ENCODE measurements at regions not wholly inside any gene's neighbourhood (a gene's known extent, or its start where the extent isn't known, plus 50 kb on each side); places are given as distances from the start of the nearest gene placed in this dataset.

DNA sequence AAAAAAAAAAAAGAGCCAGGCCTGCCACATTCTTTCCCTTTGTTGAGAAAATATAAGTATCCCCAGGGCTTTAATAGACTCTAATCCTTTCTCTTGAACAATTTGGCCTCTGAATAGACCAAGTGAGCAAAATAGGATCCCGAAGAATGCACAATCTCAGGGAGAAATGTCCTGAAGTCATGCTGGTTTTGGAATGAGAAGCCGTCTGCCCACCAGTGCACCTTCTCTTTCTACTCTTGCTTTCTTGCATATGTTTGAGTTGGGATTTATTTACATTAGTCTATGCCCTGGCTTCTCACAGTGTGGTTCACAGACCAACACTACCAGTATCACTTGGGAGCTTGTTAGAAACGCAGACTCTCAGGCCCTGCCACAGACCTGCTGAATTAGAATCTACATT is 153.0 kb downstream of the ZNF621 start:
- H3K9me3 Mint-ChIP-seq: peaks cover 4% of the 10 kb centered on the region
- no peaks in the 10 kb centered on the region for H3K27me3 Mint-ChIP-seq (ENCODE audit: insufficient read depth)
- H3K9ac ChIP-seq (ENCODE audit: extremely low read depth, low read length, poor library complexity, severe bottlenecking): no peak overlapping the region
- H3K9me3 ChIP-seq (ENCODE audit: control insufficient read depth, low read length): no peaks in the 10 kb centered on the region
- WGBS, 2 experiments (ENCODE audit: insufficient coverage in 1 of 2, insufficient read length in 1 of 2): 82 to 89% methylated on average over 1 to 3 of the region's 3 CpGs
- no peak overlapping the region for H3K4me3 Mint-ChIP-seq
- H3K36me3 ChIP-seq (ENCODE audit: control insufficient read depth, insufficient read depth, low read length): no peaks in the 10 kb centered on the region
- H3K4me1 ChIP-seq (ENCODE audit: control insufficient read depth, insufficient read depth, low read length): no peaks in the 10 kb centered on the region
- peak overlapping the region; percentile 3 for H3K27ac ChIP-seq (ENCODE audit: low read depth, low read length)
- peaks cover 10% of the 10 kb centered on the region for H3K4me1 Mint-ChIP-seq
- no peak overlapping the region for H3K4me3 ChIP-seq (ENCODE audit: low read length)
- no peak overlapping the region for H3K27ac Mint-ChIP-seq
- TF ChIP-seq, protein P1, sequence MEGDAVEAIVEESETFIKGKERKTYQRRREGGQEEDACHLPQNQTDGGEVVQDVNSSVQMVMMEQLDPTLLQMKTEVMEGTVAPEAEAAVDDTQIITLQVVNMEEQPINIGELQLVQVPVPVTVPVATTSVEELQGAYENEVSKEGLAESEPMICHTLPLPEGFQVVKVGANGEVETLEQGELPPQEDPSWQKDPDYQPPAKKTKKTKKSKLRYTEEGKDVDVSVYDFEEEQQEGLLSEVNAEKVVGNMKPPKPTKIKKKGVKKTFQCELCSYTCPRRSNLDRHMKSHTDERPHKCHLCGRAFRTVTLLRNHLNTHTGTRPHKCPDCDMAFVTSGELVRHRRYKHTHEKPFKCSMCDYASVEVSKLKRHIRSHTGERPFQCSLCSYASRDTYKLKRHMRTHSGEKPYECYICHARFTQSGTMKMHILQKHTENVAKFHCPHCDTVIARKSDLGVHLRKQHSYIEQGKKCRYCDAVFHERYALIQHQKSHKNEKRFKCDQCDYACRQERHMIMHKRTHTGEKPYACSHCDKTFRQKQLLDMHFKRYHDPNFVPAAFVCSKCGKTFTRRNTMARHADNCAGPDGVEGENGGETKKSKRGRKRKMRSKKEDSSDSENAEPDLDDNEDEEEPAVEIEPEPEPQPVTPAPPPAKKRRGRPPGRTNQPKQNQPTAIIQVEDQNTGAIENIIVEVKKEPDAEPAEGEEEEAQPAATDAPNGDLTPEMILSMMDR (conservative IDR thresholded peaks at IDR 0.05): no peak
- no peaks in the 10 kb centered on the region for H3K36me3 Mint-ChIP-seq (ENCODE audit: low read depth)
- H3K27me3 ChIP-seq (ENCODE audit: control insufficient read depth, insufficient read depth, low read length, poor library complexity, severe bottlenecking): no peaks in the 10 kb centered on the region
- DNase-seq: no peak

DNA sequence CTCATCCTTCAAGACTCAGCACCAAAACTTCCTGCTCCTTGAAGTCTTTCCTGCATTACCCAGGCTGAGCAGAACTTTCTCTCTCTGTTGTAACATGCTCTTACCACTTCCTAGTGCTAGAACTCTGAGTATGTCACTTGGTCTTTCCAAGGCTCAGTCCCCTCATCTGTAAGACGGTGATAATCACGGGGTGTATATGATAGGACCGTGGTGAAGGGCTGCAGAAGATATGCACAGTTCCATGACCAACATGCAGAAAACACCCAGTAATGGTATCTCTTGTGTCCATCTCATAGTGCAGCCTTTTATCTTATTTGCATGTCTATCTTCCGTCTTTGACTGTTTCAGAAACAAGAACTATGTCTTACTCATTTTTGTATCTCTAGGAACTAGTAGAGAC is 154.5 kb downstream of the ZNF621 start:
- 93 to 100% methylated on average over 3 to 4 of the region's 4 CpGs for WGBS, 2 experiments (ENCODE audit: insufficient coverage in 1 of 2, insufficient read length in 1 of 2)
- Histone ChIP-seq H3K36me3 (ENCODE audit: control insufficient read depth, insufficient read depth, low read length) (no peaks in the 10 kb centered on the region), H3K27ac (ENCODE audit: low read depth, low read length) (no peak overlapping the region), H3K4me1 (ENCODE audit: control insufficient read depth, insufficient read depth, low read length) (no peaks in the 10 kb centered on the region), H3K9ac (ENCODE audit: extremely low read depth, low read length, poor library complexity, severe bottlenecking) (no peak overlapping the region), H3K27me3 (ENCODE audit: control insufficient read depth, insufficient read depth, low read length, poor library complexity, severe bottlenecking) (no peaks in the 10 kb centered on the region), H3K9me3 (ENCODE audit: control insufficient read depth, low read length) (no peaks in the 10 kb centered on the region), H3K4me3 (ENCODE audit: low read length) (no peak overlapping the region)
- Mint-ChIP-seq H3K27ac (no peak overlapping the region), H3K9me3 (peaks cover 2% of the 10 kb centered on the region), H3K36me3 (ENCODE audit: low read depth) (no peaks in the 10 kb centered on the region), H3K4me1 (peaks cover 10% of the 10 kb centered on the region), H3K27me3 (ENCODE audit: insufficient read depth) (no peaks in the 10 kb centered on the region), H3K4me3 (no peak overlapping the region)
- TF ChIP-seq, protein P1 (conservative IDR thresholded peaks at IDR 0.05): no peak
- DNase-seq: no peak

DNA sequence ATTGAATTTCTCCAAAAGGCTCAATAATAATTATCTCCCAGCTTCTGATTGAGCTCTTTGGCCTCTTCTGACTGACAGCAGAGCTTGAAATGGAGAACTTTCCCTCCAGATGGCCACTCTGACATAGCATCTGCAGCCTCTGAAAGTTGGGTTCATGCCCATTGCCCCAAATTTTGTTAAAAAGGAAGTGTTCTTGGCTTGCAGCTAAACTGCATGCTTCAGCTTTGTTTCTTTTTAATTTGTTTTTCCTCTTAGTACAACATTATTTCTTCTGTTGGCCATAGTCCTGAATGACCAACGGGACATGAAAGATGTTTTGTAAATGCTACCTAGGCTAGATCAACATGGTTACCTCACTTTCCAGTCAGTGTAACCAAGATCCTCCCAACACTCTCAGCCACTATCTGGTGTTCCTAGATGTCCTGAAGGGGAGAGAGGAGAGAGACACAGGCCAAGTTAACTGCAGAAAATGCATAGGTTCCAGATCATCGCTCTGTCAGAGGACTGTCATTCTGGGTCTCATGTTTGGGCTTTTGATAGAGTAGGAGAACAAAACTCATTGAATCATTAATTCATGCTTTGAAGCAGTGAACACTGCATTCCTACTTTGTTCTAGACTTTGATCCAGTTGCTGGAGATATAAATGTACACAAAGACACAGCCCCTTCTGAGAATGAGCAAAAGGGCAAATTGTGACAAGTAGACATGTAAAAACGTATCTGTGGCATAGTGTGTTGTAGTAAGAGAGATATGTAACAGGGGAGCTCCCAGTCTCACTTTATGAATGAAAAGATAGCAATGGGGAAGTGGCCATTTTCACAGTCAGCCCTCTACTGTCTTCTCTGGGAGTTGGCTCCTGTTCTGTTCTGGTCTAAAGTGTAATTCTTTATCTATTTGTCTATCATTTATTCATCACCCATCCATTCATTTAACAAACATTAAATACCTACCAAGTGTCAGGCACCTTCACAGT is 156.2 kb downstream of the ZNF621 start:
- TF ChIP-seq, protein P1 (conservative IDR thresholded peaks at IDR 0.05): no peak

More for the DNA sequence above, 156.2 kb downstream of the ZNF621 start:
- H3K4me3 Mint-ChIP-seq: no peak overlapping the region
- no peaks in the 10 kb centered on the region for H3K27me3 Mint-ChIP-seq (ENCODE audit: insufficient read depth)
- no peaks in the 10 kb centered on the region for H3K9me3 Mint-ChIP-seq
- WGBS, 2 experiments (ENCODE audit: insufficient coverage in 1 of 2, insufficient read length in 1 of 2): 85 to 92% methylated on average over 3 of the region's 3 CpGs
- DNase-seq: no peak
- H3K4me1 Mint-ChIP-seq: peaks cover 10% of the 10 kb centered on the region
- H3K36me3 Mint-ChIP-seq (ENCODE audit: low read depth): no peaks in the 10 kb centered on the region
- Histone ChIP-seq H3K4me3 (ENCODE audit: low read length) (no peak overlapping the region), H3K27ac (ENCODE audit: low read depth, low read length) (no peak overlapping the region), H3K36me3 (ENCODE audit: control insufficient read depth, insufficient read depth, low read length) (no peaks in the 10 kb centered on the region), H3K27me3 (ENCODE audit: control insufficient read depth, insufficient read depth, low read length, poor library complexity, severe bottlenecking) (no peaks in the 10 kb centered on the region), H3K9me3 (ENCODE audit: control insufficient read depth, low read length) (no peaks in the 10 kb centered on the region), H3K9ac (ENCODE audit: extremely low read depth, low read length, poor library complexity, severe bottlenecking) (no peak overlapping the region), H3K4me1 (ENCODE audit: control insufficient read depth, insufficient read depth, low read length) (no peaks in the 10 kb centered on the region)
- no peak overlapping the region for H3K27ac Mint-ChIP-seq

All from endodermal cell (in vitro differentiated cells).